GM18520 (cell line): ENCODE measurements at regions not wholly inside any gene's neighbourhood (a gene's known extent, or its start where the extent isn't known, plus 50 kb on each side); places are given as distances from the start of the nearest gene placed in this dataset.
"Not testable (repeated sequence)": the region's sequence is repeated elsewhere in the genome, so short reads cannot be mapped to it uniquely, and the experiment has no call there.

Experiments used
- ATAC-seq: cut with Tn5 transposase; IDR thresholded peaks from one replicate; pipeline ENCODE4 v1.9.1; 2021; ENCODE audit not compliant: unreplicated experiment

- ATAC-seq = no peak
Measured at GRCh38 chr7:118777308-118777707, 552.8 kb downstream of the ANKRD7 start.

GRCh38 chr7:118792682-118793081 is 568.2 kb downstream of the ANKRD7 start:
- no peak for ATAC-seq

GRCh38 chr7:118793582-118793981 is 569.1 kb downstream of the ANKRD7 start:
- no peak for ATAC-seq

GRCh38 chr7:118794419-118794818 is 569.9 kb downstream of the ANKRD7 start:
- ATAC-seq = no peak

GRCh38 chr7:118801366-118801765 is 576.9 kb downstream of the ANKRD7 start:
- ATAC-seq = no peak

- ATAC-seq = no peak
Measured at GRCh38 chr7:118802726-118803125, 578.2 kb downstream of the ANKRD7 start.

GRCh38 chr7:118826246-118826645 is 601.7 kb downstream of the ANKRD7 start:
- no peak for ATAC-seq

- peak; percentile 99 for ATAC-seq
Measured at GRCh38 chr7:118836933-118837332, 612.4 kb downstream of the ANKRD7 start.

GRCh38 chr7:118839515-118839914 is 615.0 kb downstream of the ANKRD7 start:
- ATAC-seq = no peak

GRCh38 chr7:118843456-118843855 is 619.0 kb downstream of the ANKRD7 start:
- ATAC-seq = no peak

GRCh38 chr7:118844748-118845147 is 620.2 kb downstream of the ANKRD7 start:
- ATAC-seq = no peak

- no peak for ATAC-seq
Measured at GRCh38 chr7:118845791-118846190, 621.3 kb downstream of the ANKRD7 start.

GRCh38 chr7:118846977-118847376 is 622.5 kb downstream of the ANKRD7 start:
- ATAC-seq = no peak

- ATAC-seq = no peak
Measured at GRCh38 chr7:118855290-118855689, 630.8 kb downstream of the ANKRD7 start.

- ATAC-seq = no peak
Measured at GRCh38 chr7:118858651-118859149, 634.2 kb downstream of the ANKRD7 start.

- ATAC-seq = no peak
Measured at GRCh38 chr7:118861581-118861980, 637.1 kb downstream of the ANKRD7 start.

- no peak for ATAC-seq
Measured at GRCh38 chr7:118862740-118863139, 638.2 kb downstream of the ANKRD7 start.

GRCh38 chr7:118863966-118864365 is 639.5 kb downstream of the ANKRD7 start:
- no peak for ATAC-seq

GRCh38 chr7:118867860-118868259 is 643.4 kb downstream of the ANKRD7 start:
- ATAC-seq = no peak

GRCh38 chr7:118869141-118869540 is 644.6 kb downstream of the ANKRD7 start:
- ATAC-seq = not testable (repeated sequence)

- no peak for ATAC-seq
Measured at GRCh38 chr7:118870187-118870586, 645.7 kb downstream of the ANKRD7 start.

GRCh38 chr7:118872568-118872967 is 648.1 kb downstream of the ANKRD7 start:
- no peak for ATAC-seq

GRCh38 chr7:118877187-118877586 is 652.7 kb downstream of the ANKRD7 start:
- ATAC-seq = no peak

GRCh38 chr7:118878336-118878735 is 653.8 kb downstream of the ANKRD7 start:
- no peak for ATAC-seq
